ENCODE measurements at regions not wholly inside any gene's neighbourhood (a gene's known extent, or its start where the extent isn't known, plus 50 kb on each side); places are given as distances from the start of the nearest gene placed in this dataset.

DNA sequence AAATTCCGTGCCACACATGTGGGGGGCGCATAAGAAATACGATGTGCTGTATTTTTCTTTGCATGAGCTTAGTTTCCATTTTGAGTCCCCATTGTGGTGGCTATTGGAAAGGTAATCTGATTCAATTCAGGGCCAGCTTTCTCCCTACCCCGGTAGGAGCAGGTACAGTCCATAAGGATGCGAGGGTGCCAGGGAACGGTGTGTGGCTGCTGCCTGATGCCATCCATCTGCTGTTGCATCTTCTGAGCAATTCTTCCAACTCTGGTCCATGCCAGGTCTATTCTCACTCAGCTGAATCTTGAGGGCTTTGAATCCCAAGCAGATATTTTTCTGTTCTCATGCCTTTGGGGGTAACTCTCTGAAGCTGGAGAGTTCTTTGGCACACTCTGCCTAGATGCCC, 392.7 kb downstream of the AGTPBP1 start:
- Histone ChIP-seq H3K4me3 (no peak overlapping the region), H3K9me3 (no peaks in the 10 kb centered on the region), H3K36me3 (no peaks in the 10 kb centered on the region), H3K27ac (no peak overlapping the region), H3K27me3 (no peaks in the 10 kb centered on the region), H3K4me1 (no peaks in the 10 kb centered on the region)
- no peak for DNase-seq (ENCODE audit: low spot score)
- TF ChIP-seq CTCF (IDR thresholded peaks at IDR 0.05): no peak

- Histone ChIP-seq H3K36me3 (no peaks in the 10 kb centered on the region), H3K27me3 (no peaks in the 10 kb centered on the region), H3K9me3 (no peaks in the 10 kb centered on the region), H3K4me3 (no peak overlapping the region), H3K27ac (no peak overlapping the region), H3K4me1 (no peaks in the 10 kb centered on the region)
- DNase-seq (ENCODE audit: low spot score): no peak
- no peak for TF ChIP-seq CTCF (IDR thresholded peaks at IDR 0.05)
Measured at GRCh38 chr9:85347541-85347940, 394.2 kb downstream of the AGTPBP1 start.

DNA sequence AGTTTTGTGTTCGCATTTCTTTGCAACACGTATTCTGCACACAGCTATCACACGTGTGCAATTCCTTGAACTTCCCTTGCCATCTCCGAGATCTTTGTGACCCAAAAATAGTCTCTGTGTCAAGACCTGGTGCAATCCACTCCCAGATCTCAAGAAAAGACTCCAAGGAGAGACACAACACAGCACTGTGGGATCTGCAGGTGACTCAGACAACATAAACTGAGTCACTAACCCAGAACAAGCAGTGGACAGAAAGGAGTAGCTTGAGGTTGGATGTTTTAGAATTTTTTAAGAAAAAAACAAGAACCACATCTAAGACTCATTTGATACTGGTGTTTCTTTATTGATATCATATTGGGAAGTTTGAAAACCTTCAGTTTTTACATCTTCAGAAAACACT, 396.9 kb downstream of the AGTPBP1 start:
- no peaks in the 10 kb centered on the region for H3K27me3 ChIP-seq
- no peak overlapping the region for H3K4me3 ChIP-seq
- no peak for DNase-seq (ENCODE audit: low spot score)
- no peak overlapping the region for H3K27ac ChIP-seq
- H3K4me1 ChIP-seq: no peaks in the 10 kb centered on the region
- H3K9me3 ChIP-seq: no peaks in the 10 kb centered on the region
- H3K36me3 ChIP-seq: no peaks in the 10 kb centered on the region
- no peak for TF ChIP-seq CTCF (IDR thresholded peaks at IDR 0.05)

DNA sequence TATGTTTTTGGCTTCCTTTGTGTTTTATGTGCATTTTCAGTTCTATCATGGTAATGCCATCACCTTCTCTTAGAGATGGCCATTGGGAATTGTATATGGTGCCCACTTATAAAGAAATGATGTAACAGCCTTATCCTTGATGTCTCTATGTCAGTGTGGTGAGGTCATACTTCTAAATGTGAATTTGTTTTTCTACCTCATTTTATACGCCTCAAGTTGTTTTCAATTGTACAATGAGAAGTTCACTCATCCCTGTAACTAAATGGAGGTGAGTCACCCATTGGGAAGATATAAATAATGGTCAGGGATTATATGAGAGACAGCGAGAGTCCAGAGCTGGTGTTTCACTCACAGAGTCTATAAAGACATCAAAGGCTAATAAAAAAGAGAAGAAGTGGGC, 402.4 kb downstream of the AGTPBP1 start:
- no peaks in the 10 kb centered on the region for H3K36me3 ChIP-seq
- no peak for DNase-seq (ENCODE audit: low spot score)
- no peak for TF ChIP-seq CTCF (IDR thresholded peaks at IDR 0.05)
- no peaks in the 10 kb centered on the region for H3K4me1 ChIP-seq
- no peaks in the 10 kb centered on the region for H3K9me3 ChIP-seq
- H3K27ac ChIP-seq: no peak overlapping the region
- H3K27me3 ChIP-seq: no peaks in the 10 kb centered on the region
- H3K4me3 ChIP-seq: no peak overlapping the region

DNA sequence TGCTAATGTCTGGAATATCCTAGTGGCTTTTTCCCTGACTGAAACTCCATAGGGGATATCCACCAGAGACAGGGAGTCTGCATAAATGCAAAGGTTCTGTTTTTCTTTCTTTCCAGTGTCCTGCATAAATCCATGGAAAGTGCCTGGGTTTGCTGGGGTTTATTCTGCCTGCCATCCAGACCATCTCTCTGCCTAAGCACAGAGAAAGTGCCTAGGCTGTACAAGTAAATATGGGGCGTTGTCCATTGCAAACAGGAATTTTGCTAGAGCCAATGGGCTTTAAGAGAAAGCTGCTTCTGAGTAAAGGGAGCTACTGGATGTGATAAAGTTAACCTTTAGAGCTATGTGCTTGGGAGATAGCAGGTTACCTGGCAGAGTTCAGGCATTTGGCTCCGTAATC, 407.5 kb downstream of the AGTPBP1 start:
- TF ChIP-seq CTCF (IDR thresholded peaks at IDR 0.05): no peak
- H3K36me3 ChIP-seq: no peaks in the 10 kb centered on the region
- H3K4me3 ChIP-seq: no peak overlapping the region
- H3K27me3 ChIP-seq: no peaks in the 10 kb centered on the region
- no peaks in the 10 kb centered on the region for H3K4me1 ChIP-seq
- no peak for DNase-seq (ENCODE audit: low spot score)
- no peaks in the 10 kb centered on the region for H3K9me3 ChIP-seq
- no peak overlapping the region for H3K27ac ChIP-seq

GRCh38 chr9:85332487-85332886, 409.3 kb downstream of the AGTPBP1 start:
- Histone ChIP-seq H3K36me3 (no peaks in the 10 kb centered on the region), H3K27ac (no peak overlapping the region), H3K27me3 (no peaks in the 10 kb centered on the region), H3K4me3 (no peak overlapping the region), H3K4me1 (no peaks in the 10 kb centered on the region), H3K9me3 (no peaks in the 10 kb centered on the region)
- TF ChIP-seq CTCF (IDR thresholded peaks at IDR 0.05): peak in 1 of 2 donors; percentile 32
- no peak for DNase-seq (ENCODE audit: low spot score)
